Vagina (tissue), 2 donors: ENCODE measurements at regions not wholly inside any gene's neighbourhood (a gene's known extent, or its start where the extent isn't known, plus 50 kb on each side); places are given as distances from the start of the nearest gene placed in this dataset.
A peak's percentile ranks its signal among the peaks of the same experiment; 100 is the strongest.

Source experiments
- DNase-seq, 2 donors: peaks; one replicate each; pipeline ENCODE4 v3.0.0-alpha.2; 2017; ENCODE audit errors: extremely low spot score in 2 of 2
- H3K27ac ChIP-seq: fragments of 200-600 bp; sonication (generic); one replicate; pipeline ENCODE4 v1.5.1; 2019
- H3K27me3 ChIP-seq: fragments of 200-600 bp; sonication (generic); one replicate; pipeline ENCODE4 v1.5.1; 2019
- H3K36me3 ChIP-seq, 2 donors: fragments of 200-600 bp; sonication (generic); one replicate each; pipeline ENCODE4 v1.5.1; 2017 to 2019
- H3K4me1 ChIP-seq: fragments of 200-600 bp; sonication (generic); one replicate; pipeline ENCODE4 v1.5.1; 2019
- H3K4me3 ChIP-seq, 2 donors: fragments of 200-600 bp; sonication (generic); 1 replicate in 1 of 2; 2 replicates in 1 of 2; pipeline ENCODE4 v1.5.1; 2016 to 2019
- H3K9me3 ChIP-seq: fragments of 200-600 bp; sonication (generic); one replicate; pipeline ENCODE4 v1.5.1; 2019
- POLR2A ChIP-seq, 2 donors: fragments of 450-650 bp; IDR thresholded peaks; one replicate each; pipeline ENCODE4 v1.6.1; 2017; ENCODE audit warnings: antibody characterized with exemption in 2 of 2, mild to moderate bottlenecking in 2 of 2, moderate library complexity in 2 of 2
- POLR2AphosphoS5 ChIP-seq, 2 donors: sonication (generic); formaldehyde crosslinking; IDR thresholded peaks; one replicate each; pipeline ENCODE4 v1.9.0; 2017; ENCODE audit warnings: antibody characterized with exemption in 2 of 2, mild to moderate bottlenecking in 2 of 2, low read depth in 1 of 2; ENCODE audit not compliant: insufficient read depth in 1 of 2
- intact Hi-C: fragments of 100-400 bp; cut with DNase I; formaldehyde crosslinking; loops from one replicate; pipeline ENCODE4 v1.15.1; 2023
- TF ChIP-seq, protein P1 (sequence below), 3 experiments: fragments of 450-650 bp in 2 of 3; fragments of 200-600 bp in 1 of 3; sonication (generic) in 1 of 3; IDR thresholded peaks; one replicate each; pipeline ENCODE4 v1.5.1; 2017 to 2019; ENCODE audit warnings: antibody characterized with exemption in 3 of 3, mild to moderate bottlenecking in 2 of 3, moderate library complexity in 2 of 3

DNA sequence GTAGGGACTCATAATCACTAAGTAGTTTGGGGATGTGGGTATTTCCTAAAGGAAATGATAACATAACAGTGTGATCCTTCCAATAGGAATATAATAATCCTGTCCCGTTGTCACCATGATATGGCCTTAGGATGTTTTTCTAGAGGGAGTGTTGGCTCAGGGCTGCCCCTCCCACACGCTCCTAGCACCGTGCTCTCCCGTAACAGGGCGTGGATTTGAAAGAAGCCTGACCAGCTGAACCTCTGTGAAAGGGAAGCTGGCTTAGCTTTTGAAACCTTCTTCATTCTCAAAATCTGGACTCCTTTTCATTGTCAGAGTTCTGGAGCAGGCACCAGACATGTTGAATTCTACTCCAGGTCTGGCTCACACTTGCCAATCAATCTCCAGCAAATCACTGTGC, 103.4 kb upstream of the SASH1 start:
- H3K27ac ChIP-seq = peak overlapping the region; percentile 66
- no peaks in the 10 kb centered on the region for H3K27me3 ChIP-seq
- peaks cover 44% of the 10 kb centered on the region for H3K4me1 ChIP-seq
- no peaks in the 10 kb centered on the region for H3K36me3 ChIP-seq
- intact Hi-C loops = no loop called here
- DNase-seq = no peak
- no peak overlapping the region for H3K4me3 ChIP-seq
- H3K9me3 ChIP-seq = no peaks in the 10 kb centered on the region
- TF ChIP-seq, protein P1, sequence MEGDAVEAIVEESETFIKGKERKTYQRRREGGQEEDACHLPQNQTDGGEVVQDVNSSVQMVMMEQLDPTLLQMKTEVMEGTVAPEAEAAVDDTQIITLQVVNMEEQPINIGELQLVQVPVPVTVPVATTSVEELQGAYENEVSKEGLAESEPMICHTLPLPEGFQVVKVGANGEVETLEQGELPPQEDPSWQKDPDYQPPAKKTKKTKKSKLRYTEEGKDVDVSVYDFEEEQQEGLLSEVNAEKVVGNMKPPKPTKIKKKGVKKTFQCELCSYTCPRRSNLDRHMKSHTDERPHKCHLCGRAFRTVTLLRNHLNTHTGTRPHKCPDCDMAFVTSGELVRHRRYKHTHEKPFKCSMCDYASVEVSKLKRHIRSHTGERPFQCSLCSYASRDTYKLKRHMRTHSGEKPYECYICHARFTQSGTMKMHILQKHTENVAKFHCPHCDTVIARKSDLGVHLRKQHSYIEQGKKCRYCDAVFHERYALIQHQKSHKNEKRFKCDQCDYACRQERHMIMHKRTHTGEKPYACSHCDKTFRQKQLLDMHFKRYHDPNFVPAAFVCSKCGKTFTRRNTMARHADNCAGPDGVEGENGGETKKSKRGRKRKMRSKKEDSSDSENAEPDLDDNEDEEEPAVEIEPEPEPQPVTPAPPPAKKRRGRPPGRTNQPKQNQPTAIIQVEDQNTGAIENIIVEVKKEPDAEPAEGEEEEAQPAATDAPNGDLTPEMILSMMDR (IDR thresholded peaks at IDR 0.05) = no peak
- TF ChIP-seq POLR2A (IDR thresholded peaks at IDR 0.05) (no peak), POLR2AphosphoS5 (IDR thresholded peaks at IDR 0.05; ENCODE audit: insufficient read depth in 1 of 2, low read depth in 1 of 2) (peak in 1 of 2 donors; percentile 13)

DNA sequence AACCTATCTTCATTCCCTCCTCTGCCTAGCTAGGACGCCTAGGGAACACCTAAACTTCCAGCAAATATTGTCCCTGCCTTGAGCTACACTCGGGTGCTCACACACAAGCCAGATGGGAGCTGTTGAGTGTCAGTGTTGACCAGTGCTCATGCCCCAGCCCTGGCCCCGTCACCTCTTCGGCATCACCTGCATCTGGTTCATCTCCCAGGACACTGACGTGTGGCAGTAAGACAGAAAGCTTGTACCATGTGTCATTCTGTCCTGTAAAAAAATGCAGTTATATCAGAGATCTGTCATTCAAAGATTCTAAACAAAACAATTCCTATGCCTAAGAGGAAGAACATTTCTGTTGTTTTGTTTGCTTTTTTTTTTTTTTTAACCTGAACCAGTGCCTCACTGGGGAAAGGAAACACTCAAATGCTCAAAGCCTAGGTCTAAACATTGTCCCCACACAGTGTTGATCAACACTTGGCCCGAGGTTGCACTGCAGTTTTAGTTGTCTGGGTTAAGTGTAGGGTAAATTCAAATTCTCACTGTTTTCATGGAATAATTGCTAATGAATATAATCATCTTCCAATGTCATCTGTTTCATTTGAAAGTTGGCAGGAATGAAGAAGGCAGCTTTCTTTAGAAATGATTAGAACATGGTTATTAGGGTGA, 102.7 kb upstream of the SASH1 start:
- Histone ChIP-seq H3K27me3 (no peaks in the 10 kb centered on the region), H3K9me3 (no peaks in the 10 kb centered on the region), H3K4me1 (peaks cover 50% of the 10 kb centered on the region), H3K4me3 (no peak overlapping the region), H3K27ac (peak overlapping the region; percentile 66), H3K36me3 (no peaks in the 10 kb centered on the region)
- intact Hi-C loops = no loop called here
- TF ChIP-seq, protein P1 (IDR thresholded peaks at IDR 0.05) = no peak
- no peak for TF ChIP-seq POLR2A (IDR thresholded peaks at IDR 0.05)
- TF ChIP-seq POLR2AphosphoS5 (IDR thresholded peaks at IDR 0.05; ENCODE audit: insufficient read depth in 1 of 2, low read depth in 1 of 2) = no peak
- DNase-seq = no peak

DNA sequence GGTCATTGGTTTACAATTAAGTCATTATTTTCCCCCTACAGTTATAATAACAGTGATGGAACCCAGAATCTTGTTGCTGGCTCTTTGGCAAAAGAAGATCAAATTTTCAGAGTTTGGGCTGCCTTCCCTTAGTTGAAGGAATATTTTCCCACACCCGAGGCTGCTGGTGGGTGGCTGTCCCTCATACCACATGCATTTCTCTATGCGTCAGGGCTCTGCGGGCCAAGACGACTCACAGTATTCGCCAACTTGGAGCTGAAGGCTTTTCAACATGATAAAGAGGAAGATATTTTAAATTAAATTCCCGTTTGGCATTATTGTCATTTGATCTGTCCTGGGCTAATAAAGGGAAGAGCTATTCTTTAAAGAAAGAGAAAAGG, 102.2 kb upstream of the SASH1 start:
- peaks cover 55% of the 10 kb centered on the region for H3K4me1 ChIP-seq
- H3K4me3 ChIP-seq = no peak overlapping the region
- intact Hi-C loops = no loop called here
- DNase-seq = no peak
- peak overlapping the region; percentile 66 for H3K27ac ChIP-seq
- H3K36me3 ChIP-seq = no peaks in the 10 kb centered on the region
- no peaks in the 10 kb centered on the region for H3K27me3 ChIP-seq
- H3K9me3 ChIP-seq = no peaks in the 10 kb centered on the region
- TF ChIP-seq POLR2A (IDR thresholded peaks at IDR 0.05) (no peak), POLR2AphosphoS5 (IDR thresholded peaks at IDR 0.05; ENCODE audit: insufficient read depth in 1 of 2, low read depth in 1 of 2) (no peak)
- TF ChIP-seq, protein P1 (IDR thresholded peaks at IDR 0.05) = no peak

DNA sequence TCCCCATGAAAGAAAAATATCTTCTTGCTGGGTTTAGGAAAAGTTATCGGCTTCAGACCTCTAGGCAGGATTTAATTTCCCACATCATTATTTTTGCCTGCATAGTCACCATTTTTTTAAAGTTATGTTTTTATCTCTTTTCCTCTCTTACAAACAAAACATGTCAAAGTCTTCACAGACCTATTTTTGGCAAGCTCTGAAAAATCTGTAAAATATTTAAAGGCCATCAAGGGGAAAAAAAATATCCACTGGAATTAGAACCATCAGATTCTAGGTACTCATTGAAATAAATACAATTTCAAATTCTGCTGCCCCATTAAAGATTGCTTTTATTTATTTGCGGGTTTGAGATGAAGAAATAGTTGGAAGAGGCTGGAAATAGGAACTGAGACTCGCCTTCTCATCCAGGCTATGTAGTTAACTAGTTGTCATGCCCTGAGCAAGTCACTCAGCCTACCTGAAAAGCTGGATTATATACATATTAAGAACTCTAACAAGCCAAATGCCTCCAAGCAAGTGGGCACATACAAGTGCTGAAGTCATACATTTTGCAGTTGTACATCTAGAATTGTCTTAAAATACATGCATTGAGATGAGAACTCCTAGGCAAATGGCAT, 101.7 kb upstream of the SASH1 start:
- H3K4me1 ChIP-seq = peaks cover 54% of the 10 kb centered on the region
- H3K9me3 ChIP-seq = no peaks in the 10 kb centered on the region
- peak overlapping the region; percentile 66 for H3K27ac ChIP-seq
- H3K4me3 ChIP-seq = no peak overlapping the region
- H3K27me3 ChIP-seq = no peaks in the 10 kb centered on the region
- TF ChIP-seq, protein P1 (IDR thresholded peaks at IDR 0.05) = no peak
- TF ChIP-seq POLR2AphosphoS5 (IDR thresholded peaks at IDR 0.05; ENCODE audit: insufficient read depth in 1 of 2, low read depth in 1 of 2) (no peak), POLR2A (IDR thresholded peaks at IDR 0.05) (no peak)
- intact Hi-C loops = no loop called here
- DNase-seq = no peak
- no peaks in the 10 kb centered on the region for H3K36me3 ChIP-seq

DNA sequence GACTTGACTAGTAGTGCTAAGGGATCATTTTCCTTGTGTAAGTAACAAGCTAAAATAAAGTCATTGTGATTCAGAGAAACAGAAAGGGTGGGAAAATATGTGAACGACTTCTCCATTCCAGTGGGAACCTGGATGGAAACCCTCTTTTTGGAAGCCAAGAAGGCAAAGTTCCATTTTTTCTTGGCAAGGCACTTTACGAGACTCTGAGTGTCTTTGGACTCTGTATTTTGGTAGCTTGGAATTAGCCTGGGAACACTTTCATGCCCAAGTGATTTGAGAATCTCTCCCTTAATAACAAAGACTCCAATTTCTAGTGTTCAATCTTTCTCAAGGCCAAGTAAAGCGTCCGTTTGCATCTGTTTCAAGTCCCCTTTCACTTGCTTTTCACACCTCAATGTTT, 100.5 kb upstream of the SASH1 start:
- TF ChIP-seq POLR2AphosphoS5 (IDR thresholded peaks at IDR 0.05; ENCODE audit: insufficient read depth in 1 of 2, low read depth in 1 of 2) (no peak), POLR2A (IDR thresholded peaks at IDR 0.05) (no peak)
- TF ChIP-seq, protein P1 (IDR thresholded peaks at IDR 0.05) = no peak
- Histone ChIP-seq H3K4me1 (peaks cover 53% of the 10 kb centered on the region), H3K36me3 (no peaks in the 10 kb centered on the region), H3K27ac (peak overlapping the region; percentile 66), H3K9me3 (no peaks in the 10 kb centered on the region), H3K4me3 (no peak overlapping the region), H3K27me3 (no peaks in the 10 kb centered on the region)
- DNase-seq = no peak
- intact Hi-C loops = no loop called here
